ENCODE measurements at regions not wholly inside any gene's neighbourhood (a gene's known extent, or its start where the extent isn't known, plus 50 kb on each side); places are given as distances from the start of the nearest gene placed in this dataset.
"Not testable (repeated sequence)": the region's sequence is repeated elsewhere in the genome, so short reads cannot be mapped to it uniquely, and the experiment has no call there.

- H3K4me3 ChIP-seq, result no peak overlapping the region
- H3K9me3 ChIP-seq, result no peaks in the 10 kb centered on the region
- no peak for DNase-seq (ENCODE audit: low spot score)
- ATAC-seq (ENCODE audit: insufficient number of reproducible peaks, low FRiP score, low read depth), result no peak
- H3K27me3 ChIP-seq (replicated peaks; ENCODE audit: insufficient read depth), result no peaks in the 10 kb centered on the region
- H3K36me3 ChIP-seq, result no peaks in the 10 kb centered on the region
- H3K4me1 ChIP-seq (ENCODE audit: control insufficient read depth in 1 of 2, low read depth in 2 of 2), result peaks cover 0 to 4% of the 10 kb centered on the region in 2 donors
- no peak for TF ChIP-seq CTCF (IDR thresholded peaks at IDR 0.05)
- no peak overlapping the region for H3K27ac ChIP-seq
Observed at GRCh38 chr4:81590596-81590995, 118.9 kb upstream of the RASGEF1B start.

DNA sequence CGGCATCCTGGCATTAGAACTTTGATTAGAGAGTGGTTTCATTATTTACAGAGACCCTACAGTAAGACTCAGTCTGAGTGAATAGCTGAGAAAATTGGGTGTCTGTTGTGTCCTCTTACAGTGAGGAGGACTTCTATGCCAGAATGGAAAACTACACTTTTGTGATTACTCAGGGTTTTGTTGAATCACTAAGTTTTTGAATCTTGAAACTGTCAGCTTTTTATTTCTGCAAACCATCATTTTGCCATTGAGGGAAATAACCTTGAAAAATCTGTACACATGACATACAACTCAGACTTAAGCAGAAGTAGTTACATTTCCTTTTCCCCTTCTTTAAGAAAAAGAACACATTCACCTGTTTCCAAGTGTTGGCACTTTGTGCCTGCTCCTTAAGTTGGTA is 117.6 kb upstream of the RASGEF1B start:
- ATAC-seq (ENCODE audit: insufficient number of reproducible peaks, low FRiP score, low read depth) (no peak), DNase-seq (ENCODE audit: low spot score) (no peak)
- Histone ChIP-seq H3K4me1 (ENCODE audit: control insufficient read depth in 1 of 2, low read depth in 2 of 2) (no peaks in the 10 kb centered on the region), H3K36me3 (no peaks in the 10 kb centered on the region), H3K27ac (no peak overlapping the region), H3K9me3 (no peaks in the 10 kb centered on the region), H3K4me3 (no peak overlapping the region), H3K27me3 (replicated peaks; ENCODE audit: insufficient read depth) (no peaks in the 10 kb centered on the region)
- TF ChIP-seq CTCF (IDR thresholded peaks at IDR 0.05), result no peak

DNA sequence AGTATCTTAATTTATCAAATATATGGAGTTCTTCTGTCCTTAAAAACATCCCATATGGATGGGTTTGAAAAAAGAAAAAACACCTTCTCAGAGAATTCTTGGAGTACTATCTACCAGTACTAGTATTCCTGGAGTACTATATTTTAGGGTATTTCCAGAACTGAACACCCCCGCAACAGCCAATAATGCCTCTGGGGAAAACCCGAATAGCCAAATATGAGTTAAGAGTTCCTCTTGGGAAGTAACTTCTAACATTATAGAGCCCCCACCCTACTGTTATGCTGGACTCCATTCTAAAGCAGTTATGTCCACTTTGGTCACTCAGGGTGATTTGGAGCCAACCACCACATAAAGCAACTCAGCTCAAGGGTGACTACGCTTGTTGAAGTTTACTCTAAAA is 115.0 kb upstream of the RASGEF1B start:
- H3K4me1 ChIP-seq (ENCODE audit: control insufficient read depth in 1 of 2, low read depth in 2 of 2), result no peaks in the 10 kb centered on the region
- ATAC-seq (ENCODE audit: insufficient number of reproducible peaks, low FRiP score, low read depth) (no peak), DNase-seq (ENCODE audit: low spot score) (no peak)
- H3K4me3 ChIP-seq, result no peak overlapping the region
- no peak for TF ChIP-seq CTCF (IDR thresholded peaks at IDR 0.05)
- no peaks in the 10 kb centered on the region for H3K9me3 ChIP-seq
- H3K36me3 ChIP-seq, result no peaks in the 10 kb centered on the region
- H3K27me3 ChIP-seq (replicated peaks; ENCODE audit: insufficient read depth), result no peaks in the 10 kb centered on the region
- no peak overlapping the region for H3K27ac ChIP-seq

DNA sequence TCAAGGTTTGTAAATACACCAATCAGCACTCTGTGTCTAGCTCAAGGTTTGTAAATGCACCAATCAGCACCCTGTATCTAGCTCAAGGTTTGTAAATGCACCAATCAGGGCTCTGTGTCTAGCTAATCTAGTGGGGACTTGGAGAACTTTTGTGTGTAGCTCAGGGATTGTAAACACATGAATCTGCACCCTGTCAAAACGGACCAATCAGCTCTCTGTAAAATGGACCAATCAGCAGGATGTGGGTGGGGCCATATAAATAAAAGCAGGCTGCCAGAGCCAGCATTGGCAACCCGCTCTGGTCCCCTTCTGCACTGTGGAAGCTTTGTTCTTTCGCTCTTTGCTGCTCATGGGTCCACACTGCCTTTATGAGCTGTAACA is 109.3 kb upstream of the RASGEF1B start:
- H3K36me3 ChIP-seq; ATAC-seq (ENCODE audit: insufficient number of reproducible peaks, low FRiP score, low read depth); H3K27ac ChIP-seq; H3K4me3 ChIP-seq; DNase-seq (ENCODE audit: low spot score); H3K9me3 ChIP-seq; H3K27me3 ChIP-seq (replicated peaks; ENCODE audit: insufficient read depth); H3K4me1 ChIP-seq (ENCODE audit: control insufficient read depth in 1 of 2, low read depth in 2 of 2): not testable (repeated sequence)

DNA sequence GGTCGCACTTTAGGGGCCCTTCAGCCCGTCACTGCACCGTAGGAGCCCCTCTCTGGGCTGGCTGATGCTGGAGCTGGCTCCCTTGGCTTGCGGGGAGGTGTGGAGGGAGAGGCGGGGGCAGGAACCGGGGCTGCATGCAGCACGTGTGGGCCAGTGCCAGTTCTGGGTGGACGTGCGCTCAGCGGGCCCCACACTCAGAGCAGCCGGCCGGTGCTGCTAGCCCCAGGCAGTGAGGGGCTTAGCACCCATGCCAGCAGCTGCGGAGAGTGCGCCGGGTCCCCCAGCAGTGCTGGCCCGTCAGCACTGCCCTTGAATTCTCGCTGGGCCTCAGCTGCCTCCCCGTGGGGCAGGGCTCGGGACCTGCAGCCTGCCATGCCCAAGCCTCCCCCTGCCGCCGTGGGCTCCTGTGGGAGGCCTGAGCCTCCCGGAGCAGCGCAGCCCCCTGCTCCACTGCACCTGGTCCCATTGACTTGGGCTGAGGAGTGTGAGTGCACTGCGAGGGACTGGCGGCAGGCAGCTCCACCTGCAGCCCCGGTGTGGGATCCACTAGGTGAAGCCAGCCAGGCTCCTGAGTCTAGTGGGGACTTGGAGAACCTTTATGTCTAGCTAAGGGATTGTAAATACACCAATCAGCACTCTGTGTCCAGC is 108.8 kb upstream of the RASGEF1B start:
- no peaks in the 10 kb centered on the region for H3K4me1 ChIP-seq (ENCODE audit: control insufficient read depth in 1 of 2, low read depth in 2 of 2)
- no peaks in the 10 kb centered on the region for H3K27me3 ChIP-seq (replicated peaks; ENCODE audit: insufficient read depth)
- TF ChIP-seq CTCF (IDR thresholded peaks at IDR 0.05), result no peak
- H3K27ac ChIP-seq, result no peak overlapping the region
- ATAC-seq (ENCODE audit: insufficient number of reproducible peaks, low FRiP score, low read depth), result no peak
- H3K9me3 ChIP-seq, result no peaks in the 10 kb centered on the region
- no peaks in the 10 kb centered on the region for H3K36me3 ChIP-seq
- no peak for DNase-seq (ENCODE audit: low spot score)
- no peak overlapping the region for H3K4me3 ChIP-seq

DNA sequence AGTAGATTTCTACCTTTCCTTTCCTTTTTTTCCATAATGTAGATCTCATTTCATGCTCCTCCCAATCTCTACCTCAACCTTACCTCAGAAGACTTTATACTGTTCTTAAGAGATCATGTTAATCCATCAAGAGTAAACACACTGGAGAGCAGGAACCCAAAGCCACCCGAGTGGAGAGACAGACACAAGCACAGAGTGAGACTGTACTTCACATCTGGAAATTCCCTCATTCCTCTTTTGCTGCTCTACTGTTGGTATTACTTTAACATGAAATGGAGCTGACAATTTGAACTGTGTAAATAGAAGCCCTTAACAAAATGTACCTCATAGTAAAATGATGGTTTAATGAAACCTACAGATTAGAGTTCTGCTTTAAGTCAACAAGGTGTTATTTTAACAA is 105.7 kb upstream of the RASGEF1B start:
- H3K27ac ChIP-seq, result no peak overlapping the region
- ATAC-seq (ENCODE audit: insufficient number of reproducible peaks, low FRiP score, low read depth) (no peak), DNase-seq (ENCODE audit: low spot score) (no peak)
- no peak overlapping the region for H3K4me3 ChIP-seq
- no peak for TF ChIP-seq CTCF (IDR thresholded peaks at IDR 0.05)
- no peaks in the 10 kb centered on the region for H3K27me3 ChIP-seq (replicated peaks; ENCODE audit: insufficient read depth)
- H3K4me1 ChIP-seq (ENCODE audit: control insufficient read depth in 1 of 2, low read depth in 2 of 2), result no peaks in the 10 kb centered on the region
- no peaks in the 10 kb centered on the region for H3K9me3 ChIP-seq
- H3K36me3 ChIP-seq, result no peaks in the 10 kb centered on the region

Measured in thoracic aorta (tissue), 2 donors.